ENCODE measurements at regions not wholly inside any gene's neighbourhood (a gene's known extent, or its start where the extent isn't known, plus 50 kb on each side); places are given as distances from the start of the nearest gene placed in this dataset.

DNA sequence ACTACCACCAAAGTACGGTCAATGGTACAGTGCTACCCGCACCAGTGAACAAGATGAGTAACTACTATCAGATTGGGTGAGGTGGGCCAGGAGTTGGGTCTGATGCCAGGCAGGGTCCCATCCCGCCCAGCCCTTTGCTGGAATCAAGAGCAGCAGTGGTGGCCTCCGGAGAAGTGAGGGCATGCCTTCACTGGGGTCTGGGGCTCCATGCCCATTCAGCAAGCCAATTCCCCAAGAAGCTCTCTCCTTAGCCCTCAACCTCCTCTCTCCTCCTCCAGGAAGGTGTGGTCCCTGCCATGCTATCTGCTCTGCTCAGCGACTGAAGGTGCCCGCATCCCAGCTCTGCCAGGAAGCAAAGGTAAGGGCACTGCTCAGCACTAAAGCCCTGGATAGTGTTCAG lies 62.7 kb upstream of the CPLX2 start:
- DNase-seq: no peak

DNA sequence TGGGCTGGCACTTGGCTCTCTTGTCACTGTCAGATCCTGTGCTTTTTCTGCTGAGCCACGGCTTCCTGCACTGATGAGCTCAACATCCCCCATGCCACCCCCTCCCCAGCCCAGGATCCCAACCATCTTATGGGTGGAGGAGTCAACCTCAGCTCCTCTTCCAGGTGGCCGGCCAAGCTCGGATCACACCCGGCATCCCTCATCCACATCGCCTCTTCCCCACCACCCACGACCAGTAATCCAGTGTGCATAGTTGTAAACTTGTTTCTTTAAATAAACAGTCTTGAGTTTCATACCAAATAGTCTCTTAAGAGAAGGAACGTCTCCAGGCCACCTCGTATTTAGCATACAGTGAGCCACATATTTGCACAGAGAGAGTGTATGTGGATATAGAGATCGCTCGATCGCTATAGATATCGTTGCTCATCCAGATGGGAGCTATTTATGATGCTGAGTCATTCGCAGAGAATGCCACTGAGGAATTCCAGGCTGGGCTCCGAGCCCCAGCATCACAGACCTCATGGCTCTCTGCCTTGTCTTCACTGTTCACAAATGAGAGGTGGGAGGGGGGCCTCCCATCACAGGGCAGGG lies 61.8 kb upstream of the CPLX2 start:
- DNase-seq: no peak

DNA sequence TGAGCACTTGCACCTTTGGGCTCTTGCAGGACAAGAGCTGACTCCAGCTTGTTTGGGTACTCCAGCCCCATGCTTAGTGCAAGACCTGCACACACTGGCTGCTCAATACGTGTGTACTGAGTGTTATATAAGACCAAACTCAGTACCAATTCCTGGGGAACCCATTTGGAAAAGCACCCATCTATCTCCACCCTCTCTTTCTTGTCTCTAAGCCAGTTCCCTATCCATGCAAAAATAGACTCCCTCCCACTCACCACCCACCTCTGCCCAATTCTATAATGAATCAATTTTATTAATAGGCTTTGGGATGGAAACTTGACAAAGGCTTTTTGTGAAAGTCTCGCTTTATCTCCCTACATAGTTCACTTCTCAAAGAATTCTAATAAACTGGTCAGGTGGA lies 60.9 kb upstream of the CPLX2 start:
- no peak for DNase-seq

DNA sequence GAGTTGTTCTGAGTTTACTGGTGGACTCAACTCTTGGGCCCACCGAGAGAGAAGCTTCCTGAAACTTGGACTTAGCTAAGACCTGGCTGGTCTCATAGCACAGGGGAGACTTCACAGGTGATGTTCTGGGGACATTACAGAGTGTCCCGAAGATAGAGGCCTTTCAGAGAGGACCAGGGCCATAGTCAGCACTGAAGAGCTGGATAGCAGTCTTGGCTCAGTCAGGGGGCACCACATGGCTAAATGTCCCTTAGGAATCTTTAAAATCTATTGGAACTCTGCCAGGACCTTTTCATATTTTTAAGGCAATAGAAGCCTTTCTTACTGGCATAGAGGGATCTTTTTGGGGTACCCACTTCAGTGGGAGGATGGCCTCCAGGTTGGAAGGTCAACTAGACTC lies 59.8 kb upstream of the CPLX2 start:
- DNase-seq: no peak

DNA sequence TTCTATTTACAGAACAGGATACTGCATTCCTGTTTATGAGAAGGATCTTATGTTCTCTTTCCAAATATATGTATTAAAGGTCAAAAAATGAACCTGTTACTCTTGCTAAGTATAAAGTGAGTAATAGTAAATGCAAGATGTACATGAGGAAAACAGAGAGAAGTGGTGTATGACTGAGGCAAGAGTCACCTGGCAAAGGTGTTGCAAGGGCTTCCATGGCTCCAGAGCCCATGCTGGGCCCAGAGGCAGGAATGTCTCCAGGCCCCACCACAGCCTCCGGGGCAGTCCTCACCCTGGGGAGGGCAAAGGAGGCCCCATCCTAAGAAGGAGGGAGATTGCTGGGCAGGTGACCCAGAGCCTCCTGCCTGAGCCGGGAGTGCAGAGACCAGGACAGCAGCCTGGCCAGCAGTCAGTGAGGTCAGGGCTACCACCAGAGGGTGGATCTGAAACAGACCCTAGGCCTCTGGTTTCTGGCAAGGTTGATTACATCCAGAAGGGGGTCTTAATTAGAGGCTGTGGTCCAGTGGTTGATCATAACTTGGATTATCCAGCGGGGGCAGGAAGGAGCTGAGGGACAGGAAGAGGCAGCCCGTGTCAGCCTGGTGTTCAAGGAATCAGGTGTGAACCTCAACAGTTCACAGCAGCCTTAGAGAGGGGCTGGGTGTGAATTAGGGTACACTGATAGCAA lies 57.3 kb upstream of the CPLX2 start:
- no peak for DNase-seq

DNA sequence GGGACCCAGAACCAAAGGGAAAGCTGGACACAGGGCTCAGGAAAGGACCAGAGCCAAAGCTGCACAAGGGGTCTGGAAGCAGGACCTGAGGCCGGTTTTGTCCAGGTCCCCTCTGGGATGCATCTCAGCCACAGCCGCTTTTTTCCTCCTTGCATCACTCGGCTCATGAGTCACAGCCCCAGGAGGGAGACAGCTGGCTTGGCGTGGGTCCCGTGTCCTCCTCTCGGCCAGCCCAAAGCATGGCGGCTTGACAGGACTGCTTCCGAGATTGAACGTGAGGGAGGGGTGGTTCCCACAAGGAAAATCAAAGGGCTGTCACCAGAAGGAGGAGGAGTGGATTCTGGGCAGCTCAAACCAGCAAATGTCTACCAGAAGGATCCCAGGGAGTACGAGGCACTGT lies 56.7 kb upstream of the CPLX2 start:
- DNase-seq: no peak

DNA sequence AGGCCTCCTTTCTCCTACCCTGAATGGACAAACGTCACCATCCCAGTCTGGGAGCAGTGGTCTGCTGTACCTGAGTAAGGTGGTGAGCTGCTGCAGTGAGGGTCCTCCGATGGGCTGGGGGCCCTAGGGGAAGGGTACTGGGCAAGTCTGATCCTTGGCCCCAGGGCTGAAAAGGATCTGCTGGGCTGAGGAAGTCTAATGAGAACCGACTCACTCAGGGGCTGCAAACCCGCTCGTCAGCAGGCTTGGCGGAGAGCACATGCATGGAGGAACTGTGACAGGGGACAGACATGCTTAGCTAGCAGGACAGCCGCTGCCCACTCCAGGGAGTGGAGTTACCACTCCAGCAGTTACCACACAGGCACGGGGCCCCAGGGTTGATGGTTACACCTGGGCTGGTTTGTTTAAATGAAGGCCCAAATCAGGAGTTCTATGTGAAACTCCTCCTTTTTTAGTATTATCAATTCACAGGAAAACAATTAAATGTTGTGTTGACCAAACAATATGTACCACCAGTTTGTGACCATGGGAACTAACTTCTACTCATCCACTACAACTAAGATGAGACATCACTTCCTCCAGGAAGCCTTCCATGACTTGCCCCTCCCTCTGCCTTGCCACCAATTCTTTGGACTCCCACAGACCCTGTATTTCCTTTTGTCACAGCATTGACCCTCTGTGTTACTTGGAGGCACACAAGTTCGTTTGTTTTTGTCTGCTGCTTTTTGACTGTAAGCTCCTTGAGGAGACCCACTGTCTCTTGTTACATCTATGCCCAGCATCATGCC lies 56.1 kb upstream of the CPLX2 start:
- DNase-seq: no peak

DNA sequence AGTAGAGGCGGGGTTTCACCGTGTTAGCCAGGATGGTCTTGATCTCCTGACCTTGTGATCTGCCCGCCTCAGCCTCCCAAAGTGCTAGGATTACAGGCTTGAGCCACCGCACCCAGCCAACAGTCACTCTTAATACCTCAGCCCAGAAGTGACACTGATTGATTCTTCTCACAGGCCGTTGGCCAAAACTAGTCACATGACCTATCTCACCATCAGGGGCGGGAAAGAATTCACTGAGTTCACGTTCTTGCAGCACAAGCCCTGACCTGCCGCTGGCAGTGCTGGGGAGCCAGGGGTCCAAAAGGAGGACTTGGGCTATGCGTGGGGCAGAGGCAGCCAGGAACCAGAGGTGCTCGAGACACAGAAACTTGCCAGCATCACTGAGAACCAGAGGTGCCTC lies 55.0 kb upstream of the CPLX2 start:
- DNase-seq: no peak

DNA sequence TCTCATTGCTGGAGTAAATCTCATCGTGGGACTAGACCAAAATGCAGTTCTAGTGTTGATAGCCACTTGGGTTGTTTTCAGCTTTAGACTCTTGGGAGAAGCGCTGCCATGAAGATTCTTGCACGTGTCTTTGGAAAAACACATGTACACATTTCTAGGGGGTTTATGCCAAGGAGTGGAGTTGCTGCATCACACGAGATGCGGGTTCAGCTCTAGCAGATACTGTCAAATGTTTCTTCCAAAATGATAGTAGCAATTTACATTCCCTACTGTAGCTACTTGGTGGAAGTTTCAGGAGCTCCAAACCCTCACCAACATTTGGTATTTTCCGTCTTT lies 52.3 kb upstream of the CPLX2 start:
- DNase-seq: no peak

DNA sequence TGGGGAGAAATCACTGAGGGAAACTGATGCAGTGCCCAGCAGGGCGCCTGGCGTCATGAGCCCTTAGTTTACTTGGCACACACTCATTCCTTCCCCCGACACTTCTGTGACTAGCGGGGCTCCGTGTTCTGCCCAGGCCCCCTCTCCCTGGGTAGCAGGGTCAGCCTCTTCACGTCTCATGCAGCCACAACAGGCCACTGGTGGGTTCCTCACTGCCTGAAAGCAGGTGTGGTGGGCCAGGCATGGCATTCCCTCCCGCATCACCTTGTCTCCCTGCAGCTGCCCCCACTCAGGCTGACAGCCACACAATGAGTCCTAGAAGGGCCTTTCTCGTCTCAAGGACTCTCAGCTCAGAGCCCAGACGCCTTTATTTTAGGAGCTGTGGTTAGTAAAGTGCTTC lies 51.1 kb upstream of the CPLX2 start:
- DNase-seq: no peak

Measured in NCI-H345 (cell line).